CD4-positive, alpha-beta T cell (primary cell): ENCODE measurements at regions not wholly inside any gene's neighbourhood (a gene's known extent, or its start where the extent isn't known, plus 50 kb on each side); places are given as distances from the start of the nearest gene placed in this dataset. TPM values are rescaled to one million over a fixed set of nuclear protein-coding genes. Genes with fewer than 3 reads are reported as not detected.

ENCODE experiments used
- ATAC-seq: fragments of 200-7000 bp; cut with Tn5 transposase; one replicate; pipeline ENCODE4 v1.10.0; 2022; ENCODE audit warnings: mild to moderate bottlenecking; ENCODE audit not compliant: poor library complexity
- CTCF ChIA-PET: fragments of 350-600 bp; sonication (Branson Sonifier 250); formaldehyde crosslinking; loops from one replicate; lab custom pipeline; 2021; ENCODE audit warnings: antibody characterized with exemption, inconsistent platforms; lab: Charles Lee
- POLR2A ChIA-PET: fragments of 350-600 bp; sonication (Branson Sonifier 250); formaldehyde crosslinking; loops from one replicate; lab custom pipeline; 2021; ENCODE audit warnings: antibody characterized with exemption, inconsistent platforms; lab: Charles Lee
- DNase-seq, 14 experiments: peaks; one replicate each; pipeline ENCODE4 v3.0.0-alpha.2; 2013 to 2020; ENCODE audit warnings: mixed read lengths in 2 of 14
- H3K27ac ChIP-seq, 2 donors: one replicate each; pipeline versions ENCODE4 v1.5.1 to v1.7.0; 2013; ENCODE audit warnings: low read length in 2 of 2, low read depth in 1 of 2, mild to moderate bottlenecking in 1 of 2
- H3K27me3 ChIP-seq, 2 experiments: 1 replicate in 1 of 2; 2 replicates in 1 of 2; pipeline versions ENCODE4 v1.6.1 to v1.7.0; 2013; ENCODE audit warnings: low read length in 2 of 2, control low read depth in 1 of 2, mild to moderate bottlenecking in 1 of 2, moderate library complexity in 1 of 2; ENCODE audit not compliant: insufficient read depth in 2 of 2, control insufficient read depth in 1 of 2
- H3K36me3 ChIP-seq: one replicate; pipeline ENCODE4 v1.6.1; 2013; ENCODE audit warnings: low read length, control low read depth; ENCODE audit not compliant: insufficient read depth
- H3K4me1 ChIP-seq: one replicate; pipeline ENCODE4 v1.6.1; 2013; ENCODE audit warnings: low read length, control low read depth; ENCODE audit not compliant: insufficient read depth
- H3K4me3 ChIP-seq: one replicate; pipeline ENCODE4 v1.5.1; 2013; ENCODE audit warnings: mild to moderate bottlenecking, low read length, moderate library complexity
- H3K9me3 ChIP-seq, 2 experiments: 1 replicate in 1 of 2; 2 replicates in 1 of 2; pipeline versions ENCODE4 v1.6.1 to v1.7.0; 2013; ENCODE audit warnings: low read length in 2 of 2, mild to moderate bottlenecking in 2 of 2, control low read depth in 1 of 2, moderate library complexity in 1 of 2; ENCODE audit not compliant: control insufficient read depth in 1 of 2, insufficient read depth in 1 of 2
- H3K27ac Mint-ChIP-seq: one replicate; pipeline ENCODE4 v1.8.0; 2020; ENCODE audit warnings: mixed read lengths
- H3K27me3 Mint-ChIP-seq: one replicate; pipeline ENCODE4 v1.8.0; 2021; ENCODE audit warnings: mixed read lengths
- H3K36me3 Mint-ChIP-seq: one replicate; pipeline ENCODE4 v1.8.0; 2021; ENCODE audit warnings: low read depth, mixed read lengths
- H3K4me1 Mint-ChIP-seq: one replicate; pipeline ENCODE4 v1.8.0; 2021; ENCODE audit warnings: low read depth, mixed read lengths
- H3K4me3 Mint-ChIP-seq: one replicate; pipeline ENCODE4 v1.8.0; 2020; ENCODE audit warnings: mild to moderate bottlenecking, mixed read lengths
- H3K9me3 Mint-ChIP-seq: one replicate; pipeline ENCODE4 v1.8.0; 2020; ENCODE audit warnings: mixed read lengths
- intact Hi-C, 2 experiments: fragments of 100-400 bp; cut with DNase I in 1 of 2; cut with micrococcal nuclease in 1 of 2; formaldehyde crosslinking; loops; one replicate each; pipeline versions ENCODE4 v1.15.1 to v1.9.0; 2023 to 2025; cut with DNase I, micrococcal nuclease
- microRNA-seq: library from miRNA; unstranded; fragments of <30 nt; microRNA quantifications from one replicate; pipeline ENCODE4 v1.2.0, GENCODE V29; 2021; ENCODE audit warnings: borderline microRNAs expressed, borderline replicate concordance
- TF ChIP-seq, protein P1 (sequence below): fragments of 200-600 bp; IDR thresholded peaks from one replicate; pipeline ENCODE4 v1.8.0; 2022; ENCODE audit warnings: antibody characterized with exemption, mild to moderate bottlenecking

DNA sequence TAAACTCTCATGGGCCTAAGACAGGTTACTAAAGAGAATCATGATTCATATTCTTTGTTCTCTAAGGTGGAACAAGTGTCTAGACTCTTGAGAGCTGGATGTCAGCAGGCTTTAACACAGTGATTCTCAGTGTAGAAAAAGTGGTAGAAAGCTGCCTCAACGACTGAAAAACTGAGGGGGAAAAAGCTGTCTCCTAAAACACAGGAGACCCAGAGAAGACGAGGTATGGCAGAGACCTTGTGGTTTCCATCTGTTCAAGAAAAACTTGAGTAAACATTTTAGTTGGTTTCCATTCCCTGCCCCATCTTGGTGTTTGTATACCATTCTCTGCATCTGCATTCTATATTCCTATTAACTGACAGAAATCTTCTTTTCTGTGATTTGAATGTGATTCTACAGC is 57.6 kb upstream of the MAP3K7 start:
- Histone ChIP-seq H3K27me3 (peaks cover 0 to 5% of the 10 kb centered on the region in 2 experiments), H3K4me3 (no peak overlapping the region), H3K9me3 (no peaks in the 10 kb centered on the region), H3K4me1 (no peaks in the 10 kb centered on the region), H3K36me3 (no peaks in the 10 kb centered on the region), H3K27ac (no peak overlapping the region)
- H3K36me3 Mint-ChIP-seq: no peaks in the 10 kb centered on the region
- H3K4me1 Mint-ChIP-seq: no peaks in the 10 kb centered on the region
- H3K9me3 Mint-ChIP-seq: no peaks in the 10 kb centered on the region
- ChIA-PET CTCF (interaction anchor here (1.6 to 1.7 kb wide), 2 partner anchors 10 to 13 kb away, joined by 4 read pairs; no protein-coding TSS in a partner anchor), POLR2A (no interaction called here)
- peaks cover 13% of the 10 kb centered on the region for H3K27me3 Mint-ChIP-seq
- no peak for ATAC-seq
- TF ChIP-seq, protein P1, sequence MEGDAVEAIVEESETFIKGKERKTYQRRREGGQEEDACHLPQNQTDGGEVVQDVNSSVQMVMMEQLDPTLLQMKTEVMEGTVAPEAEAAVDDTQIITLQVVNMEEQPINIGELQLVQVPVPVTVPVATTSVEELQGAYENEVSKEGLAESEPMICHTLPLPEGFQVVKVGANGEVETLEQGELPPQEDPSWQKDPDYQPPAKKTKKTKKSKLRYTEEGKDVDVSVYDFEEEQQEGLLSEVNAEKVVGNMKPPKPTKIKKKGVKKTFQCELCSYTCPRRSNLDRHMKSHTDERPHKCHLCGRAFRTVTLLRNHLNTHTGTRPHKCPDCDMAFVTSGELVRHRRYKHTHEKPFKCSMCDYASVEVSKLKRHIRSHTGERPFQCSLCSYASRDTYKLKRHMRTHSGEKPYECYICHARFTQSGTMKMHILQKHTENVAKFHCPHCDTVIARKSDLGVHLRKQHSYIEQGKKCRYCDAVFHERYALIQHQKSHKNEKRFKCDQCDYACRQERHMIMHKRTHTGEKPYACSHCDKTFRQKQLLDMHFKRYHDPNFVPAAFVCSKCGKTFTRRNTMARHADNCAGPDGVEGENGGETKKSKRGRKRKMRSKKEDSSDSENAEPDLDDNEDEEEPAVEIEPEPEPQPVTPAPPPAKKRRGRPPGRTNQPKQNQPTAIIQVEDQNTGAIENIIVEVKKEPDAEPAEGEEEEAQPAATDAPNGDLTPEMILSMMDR: no peak
- no peak overlapping the region for H3K4me3 Mint-ChIP-seq
- intact Hi-C loops: no loop called here
- DNase-seq: no peak
- no peak overlapping the region for H3K27ac Mint-ChIP-seq

DNA sequence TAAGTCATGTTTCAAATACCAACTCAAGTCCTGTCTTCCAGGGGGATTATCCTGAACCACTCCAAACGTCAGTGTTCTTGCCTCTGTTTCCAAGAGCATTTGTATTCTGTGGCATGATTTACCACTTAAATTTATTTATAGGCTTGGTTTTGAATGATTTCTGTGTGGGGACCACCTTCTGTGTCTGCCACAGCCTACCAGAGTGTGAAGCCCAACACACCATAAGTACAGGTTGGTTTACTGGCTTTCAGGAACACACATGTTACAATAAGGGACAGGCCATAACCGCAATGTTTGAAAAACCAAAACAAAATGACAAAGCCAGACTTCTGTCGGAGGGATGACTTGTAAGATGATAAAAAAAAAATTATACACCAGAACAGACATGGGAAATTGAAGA is 56.5 kb upstream of the MAP3K7 start:
- H3K4me1 ChIP-seq: no peaks in the 10 kb centered on the region
- Mint-ChIP-seq H3K9me3 (peaks cover under 1% of the 10 kb centered on the region), H3K4me3 (no peak overlapping the region), H3K27me3 (peaks cover 14% of the 10 kb centered on the region), H3K4me1 (no peaks in the 10 kb centered on the region), H3K36me3 (no peaks in the 10 kb centered on the region), H3K27ac (no peak overlapping the region)
- no peak overlapping the region for H3K27ac ChIP-seq
- DNase-seq (no peak), ATAC-seq (no peak)
- H3K4me3 ChIP-seq: no peak overlapping the region
- intact Hi-C loops: no loop called here
- CTCF ChIA-PET: no interaction called here
- POLR2A ChIA-PET: no interaction called here
- no peaks in the 10 kb centered on the region for H3K36me3 ChIP-seq
- TF ChIP-seq, protein P1: no peak
- peaks cover 0 to 8% of the 10 kb centered on the region in 2 experiments for H3K27me3 ChIP-seq
- H3K9me3 ChIP-seq: peaks cover 0 to 6% of the 10 kb centered on the region in 2 experiments

DNA sequence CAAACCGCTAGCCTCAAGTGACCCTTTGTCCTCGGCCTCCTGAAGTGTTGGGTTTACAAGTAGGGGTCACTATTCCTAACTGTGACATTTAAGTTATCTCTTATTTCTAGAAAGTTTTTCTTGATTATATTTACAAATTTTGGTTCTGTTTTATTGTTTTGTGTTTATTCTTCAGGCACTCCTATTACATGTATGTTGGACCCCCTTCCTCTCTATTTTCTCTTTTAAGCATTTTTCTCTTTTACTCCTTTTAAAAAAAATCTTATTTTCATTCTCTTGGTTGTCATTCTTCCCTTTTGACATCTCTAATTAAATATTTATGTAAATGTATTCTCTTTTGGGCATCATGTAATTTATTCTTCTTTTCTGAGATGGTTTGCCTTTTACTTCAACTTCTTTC is 50.4 kb upstream of the MAP3K7 start:
- no peaks in the 10 kb centered on the region for H3K36me3 ChIP-seq
- Mint-ChIP-seq H3K27ac (no peak overlapping the region), H3K4me3 (no peak overlapping the region), H3K27me3 (peaks cover 34% of the 10 kb centered on the region), H3K4me1 (no peaks in the 10 kb centered on the region), H3K9me3 (peaks cover 7% of the 10 kb centered on the region), H3K36me3 (no peaks in the 10 kb centered on the region)
- peaks cover 0 to 22% of the 10 kb centered on the region in 2 experiments for H3K9me3 ChIP-seq
- ATAC-seq: no peak
- POLR2A ChIA-PET: no interaction called here
- intact Hi-C loops: no loop called here
- no peak overlapping the region for H3K4me3 ChIP-seq
- H3K4me1 ChIP-seq: no peaks in the 10 kb centered on the region
- no peak for DNase-seq
- no peak overlapping the region for H3K27ac ChIP-seq
- TF ChIP-seq, protein P1: no peak
- CTCF ChIA-PET: no interaction called here
- peaks cover 0 to 13% of the 10 kb centered on the region in 2 experiments for H3K27me3 ChIP-seq

Small RNA genes lying in the stretch of these regions (microRNA-seq; reads per million reads assigned to microRNA genes)
- gene MIR4643: not detected
